ENCODE measurements at regions not wholly inside any gene's neighbourhood (a gene's known extent, or its start where the extent isn't known, plus 50 kb on each side); places are given as distances from the start of the nearest gene placed in this dataset.

DNA sequence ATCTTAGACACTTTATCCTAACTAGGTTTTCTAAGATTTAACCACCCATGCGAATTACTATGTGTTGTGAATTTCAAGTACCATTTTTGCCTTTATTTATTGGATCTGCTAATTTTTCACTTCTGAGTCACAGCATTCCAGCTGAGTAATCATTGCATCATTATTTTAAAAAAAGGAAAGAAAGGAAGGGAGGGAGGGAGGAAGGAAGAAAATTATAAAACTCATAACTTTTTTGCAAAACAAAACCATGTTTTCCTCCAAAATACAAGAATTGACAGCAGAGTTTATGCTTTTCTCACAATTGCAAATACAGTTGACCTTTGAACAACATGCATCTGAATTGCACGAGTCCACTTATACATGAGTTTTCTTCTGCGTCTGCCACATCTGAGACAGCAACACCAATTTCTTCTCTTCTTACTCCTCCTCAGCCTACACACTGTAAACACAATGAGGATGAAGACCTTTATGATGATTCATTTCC, 651.4 kb upstream of the NECTIN3 start (continued):
- no peak for TF ChIP-seq ZNF707 (CRISPR knock-in tag; conservative IDR thresholded peaks at IDR 0.05)
- TF ChIP-seq CEBPG (CRISPR knock-in tag; IDR thresholded peaks at IDR 0.05), result no peak
- peak; percentile 70 to 78 for TF ChIP-seq CEBPG (tag; conservative IDR thresholded peaks at IDR 0.05 in 1 of 2, IDR thresholded peaks at IDR 0.05 in 1 of 2)
- TF ChIP-seq, protein P1, sequence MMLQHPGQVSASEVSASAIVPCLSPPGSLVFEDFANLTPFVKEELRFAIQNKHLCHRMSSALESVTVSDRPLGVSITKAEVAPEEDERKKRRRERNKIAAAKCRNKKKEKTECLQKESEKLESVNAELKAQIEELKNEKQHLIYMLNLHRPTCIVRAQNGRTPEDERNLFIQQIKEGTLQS (IDR thresholded peaks at IDR 0.05), result peak; percentile 90
- TF ChIP-seq, protein P1 (CRISPR knock-in tag; conservative IDR thresholded peaks at IDR 0.05), result no peak
- TF ChIP-seq, protein P2, sequence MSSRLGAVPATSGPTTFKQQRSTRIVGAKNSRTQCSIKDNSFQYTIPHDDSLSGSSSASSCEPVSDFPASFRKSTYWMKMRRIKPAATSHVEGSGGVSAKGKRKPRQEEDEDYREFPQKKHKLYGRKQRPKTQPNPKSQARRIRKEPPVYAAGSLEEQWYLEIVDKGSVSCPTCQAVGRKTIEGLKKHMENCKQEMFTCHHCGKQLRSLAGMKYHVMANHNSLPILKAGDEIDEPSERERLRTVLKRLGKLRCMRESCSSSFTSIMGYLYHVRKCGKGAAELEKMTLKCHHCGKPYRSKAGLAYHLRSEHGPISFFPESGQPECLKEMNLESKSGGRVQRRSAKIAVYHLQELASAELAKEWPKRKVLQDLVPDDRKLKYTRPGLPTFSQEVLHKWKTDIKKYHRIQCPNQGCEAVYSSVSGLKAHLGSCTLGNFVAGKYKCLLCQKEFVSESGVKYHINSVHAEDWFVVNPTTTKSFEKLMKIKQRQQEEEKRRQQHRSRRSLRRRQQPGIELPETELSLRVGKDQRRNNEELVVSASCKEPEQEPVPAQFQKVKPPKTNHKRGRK (tag; IDR thresholded peaks at IDR 0.05), result no peak
- TF ChIP-seq, protein P3, sequence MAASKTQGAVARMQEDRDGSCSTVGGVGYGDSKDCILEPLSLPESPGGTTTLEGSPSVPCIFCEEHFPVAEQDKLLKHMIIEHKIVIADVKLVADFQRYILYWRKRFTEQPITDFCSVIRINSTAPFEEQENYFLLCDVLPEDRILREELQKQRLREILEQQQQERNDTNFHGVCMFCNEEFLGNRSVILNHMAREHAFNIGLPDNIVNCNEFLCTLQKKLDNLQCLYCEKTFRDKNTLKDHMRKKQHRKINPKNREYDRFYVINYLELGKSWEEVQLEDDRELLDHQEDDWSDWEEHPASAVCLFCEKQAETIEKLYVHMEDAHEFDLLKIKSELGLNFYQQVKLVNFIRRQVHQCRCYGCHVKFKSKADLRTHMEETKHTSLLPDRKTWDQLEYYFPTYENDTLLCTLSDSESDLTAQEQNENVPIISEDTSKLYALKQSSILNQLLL (CRISPR knock-in tag; IDR thresholded peaks at IDR 0.05; ENCODE audit: borderline replicate concordance), result no peak
- no peak for TF ChIP-seq CBFA2T3 (IDR thresholded peaks at IDR 0.05)
- no peak for TF ChIP-seq RAD51 (IDR thresholded peaks at IDR 0.05; ENCODE audit: borderline replicate concordance, low read depth)
- no peak for TF ChIP-seq ZNF695 (CRISPR knock-in tag; IDR thresholded peaks at IDR 0.05)
- 0 out of 2 replicates have a peak, but pooled peaks have one; percentile 23 for TF ChIP-seq ATF7 (IDR thresholded peaks at IDR 0.05)
- TF ChIP-seq HNRNPH1 (optimal IDR thresholded peaks at IDR 0.05; ENCODE audit: low read depth, low read length), result no peak
- peak; percentile 59; the same call in 1 of the 2 replicates for TF ChIP-seq JUND (IDR thresholded peaks at IDR 0.05; ENCODE audit: borderline replicate concordance, low read depth, low read length)
- no peak for TF ChIP-seq JUND (tag; IDR thresholded peaks at IDR 0.05; ENCODE audit: borderline replicate concordance, low read depth, low read length)
- TF ChIP-seq ZNF121 (CRISPR knock-in tag; conservative IDR thresholded peaks at IDR 0.05), result no peak
- TF ChIP-seq TEAD4 (IDR thresholded peaks at IDR 0.05; ENCODE audit: low read length), result 0 out of 2 replicates have a peak, but pooled peaks have one; percentile 17
- TF ChIP-seq TEAD4 (CRISPR knock-in tag; IDR thresholded peaks at IDR 0.05; ENCODE audit: borderline replicate concordance), result no peak
- TF ChIP-seq, protein P4, sequence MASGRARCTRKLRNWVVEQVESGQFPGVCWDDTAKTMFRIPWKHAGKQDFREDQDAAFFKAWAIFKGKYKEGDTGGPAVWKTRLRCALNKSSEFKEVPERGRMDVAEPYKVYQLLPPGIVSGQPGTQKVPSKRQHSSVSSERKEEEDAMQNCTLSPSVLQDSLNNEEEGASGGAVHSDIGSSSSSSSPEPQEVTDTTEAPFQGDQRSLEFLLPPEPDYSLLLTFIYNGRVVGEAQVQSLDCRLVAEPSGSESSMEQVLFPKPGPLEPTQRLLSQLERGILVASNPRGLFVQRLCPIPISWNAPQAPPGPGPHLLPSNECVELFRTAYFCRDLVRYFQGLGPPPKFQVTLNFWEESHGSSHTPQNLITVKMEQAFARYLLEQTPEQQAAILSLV (tag; IDR thresholded peaks at IDR 0.05), result peak; percentile 53; the same call in 1 of the 2 replicates
- no peak for TF ChIP-seq SUPT5H (IDR thresholded peaks at IDR 0.05)
- no peak for TF ChIP-seq GATAD2A (IDR thresholded peaks at IDR 0.05)
- no peak for TF ChIP-seq ZNF224 (CRISPR knock-in tag; IDR thresholded peaks at IDR 0.05)

All from K562 (cell line).